Mesodermal cell (in vitro differentiated cells): ENCODE measurements at regions not wholly inside any gene's neighbourhood (a gene's known extent, or its start where the extent isn't known, plus 50 kb on each side); places are given as distances from the start of the nearest gene placed in this dataset.
"Not testable (repeated sequence)": the region's sequence is repeated elsewhere in the genome, so short reads cannot be mapped to it uniquely, and the experiment has no call there.

ENCODE experiments used
- H3K27ac ChIP-seq: 2 replicates; pipeline ENCODE4 v1.7.0; 2013; ENCODE audit warnings: mild to moderate bottlenecking, low read depth, low read length, moderate library complexity; ENCODE audit not compliant: severe bottlenecking
- H3K36me3 ChIP-seq: 2 replicates; pipeline ENCODE4 v1.7.1; 2013; ENCODE audit warnings: mild to moderate bottlenecking, low read length, moderate library complexity; ENCODE audit not compliant: control insufficient read depth, insufficient read depth
- H3K4me1 ChIP-seq: one replicate; pipeline ENCODE4 v1.7.1; 2013; ENCODE audit warnings: mild to moderate bottlenecking, low read length; ENCODE audit not compliant: insufficient read depth, control insufficient read depth, poor library complexity, severe bottlenecking
- H3K4me3 ChIP-seq: 2 replicates; pipeline ENCODE4 v1.7.0; 2013; ENCODE audit warnings: low read length, control low read depth, mild to moderate bottlenecking; ENCODE audit not compliant: insufficient read depth, poor library complexity, severe bottlenecking; ENCODE audit errors: extremely low read depth
- H3K9me3 ChIP-seq: 2 replicates; pipeline ENCODE4 v1.7.1; 2013; ENCODE audit warnings: mild to moderate bottlenecking, low read length, moderate library complexity; ENCODE audit not compliant: control insufficient read depth
- WGBS, 2 experiments: methylation state at CpG; one replicate each; pipeline ENCODE4 v1.1.5; 2013; ENCODE audit warnings: missing lambda C conversion rate in 2 of 2; ENCODE audit not compliant: insufficient coverage in 2 of 2; 5-methylcytosine and 5-hydroxymethylcytosine counted together

- no peak overlapping the region for H3K27ac ChIP-seq
- no peak overlapping the region for H3K4me3 ChIP-seq
- no peaks in the 10 kb centered on the region for H3K36me3 ChIP-seq
- WGBS, 2 experiments = 78 to 100% methylated on average over 1 to 2 of the region's 3 CpGs
- H3K9me3 ChIP-seq = no peaks in the 10 kb centered on the region
- no peaks in the 10 kb centered on the region for H3K4me1 ChIP-seq
These were observed 647.5 kb downstream of the TYW1 start for GRCh38 chr7:67644151-67644550.

GRCh38 chr7:67652937-67653336 lies 656.3 kb downstream of the TYW1 start:
- no peaks in the 10 kb centered on the region for H3K4me1 ChIP-seq
- no peak overlapping the region for H3K27ac ChIP-seq
- no CpG with 5 or more reads among the region's 2 CpGs for WGBS, 2 experiments
- no peaks in the 10 kb centered on the region for H3K9me3 ChIP-seq
- no peak overlapping the region for H3K4me3 ChIP-seq
- H3K36me3 ChIP-seq = no peaks in the 10 kb centered on the region

GRCh38 chr7:67653856-67654454 lies 657.3 kb downstream of the TYW1 start:
- 83% methylated on average over 1 of the region's 3 CpGs; no CpG with 5 or more reads in 1 of the 2 experiments for WGBS, 2 experiments
- Histone ChIP-seq H3K27ac (no peak overlapping the region), H3K9me3 (no peaks in the 10 kb centered on the region), H3K4me1 (no peaks in the 10 kb centered on the region), H3K4me3 (no peak overlapping the region), H3K36me3 (no peaks in the 10 kb centered on the region)

- H3K9me3 ChIP-seq = no peaks in the 10 kb centered on the region
- WGBS, 2 experiments = 100% methylated on average over 1 of the region's 1 CpG; no CpG with 5 or more reads in 1 of the 2 experiments
- H3K4me3 ChIP-seq = no peak overlapping the region
- no peak overlapping the region for H3K27ac ChIP-seq
- H3K36me3 ChIP-seq = no peaks in the 10 kb centered on the region
- no peaks in the 10 kb centered on the region for H3K4me1 ChIP-seq
These were observed 658.0 kb downstream of the TYW1 start for GRCh38 chr7:67654642-67655041.

- Histone ChIP-seq H3K36me3 (no peaks in the 10 kb centered on the region), H3K9me3 (no peaks in the 10 kb centered on the region), H3K4me3 (no peak overlapping the region), H3K27ac (no peak overlapping the region), H3K4me1 (no peaks in the 10 kb centered on the region)
These were observed 658.5 kb downstream of the TYW1 start for GRCh38 chr7:67655168-67655567.

GRCh38 chr7:67659091-67659490 lies 662.5 kb downstream of the TYW1 start:
- H3K4me3 ChIP-seq = no peak overlapping the region
- peaks cover 9% of the 10 kb centered on the region for H3K9me3 ChIP-seq
- H3K27ac ChIP-seq = no peak overlapping the region
- H3K4me1 ChIP-seq = no peaks in the 10 kb centered on the region
- no peaks in the 10 kb centered on the region for H3K36me3 ChIP-seq

- Histone ChIP-seq H3K36me3 (no peaks in the 10 kb centered on the region), H3K4me3 (no peak overlapping the region), H3K27ac (no peak overlapping the region), H3K4me1 (no peaks in the 10 kb centered on the region), H3K9me3 (peaks cover 9% of the 10 kb centered on the region)
- WGBS, 2 experiments = 50 to 83% methylated on average over 1 of the region's 1 CpG
These were observed 666.2 kb downstream of the TYW1 start for GRCh38 chr7:67662804-67663203.

- no peaks in the 10 kb centered on the region for H3K4me1 ChIP-seq
- H3K4me3 ChIP-seq = no peak overlapping the region
- peaks cover 9% of the 10 kb centered on the region for H3K9me3 ChIP-seq
- no peak overlapping the region for H3K27ac ChIP-seq
- H3K36me3 ChIP-seq = no peaks in the 10 kb centered on the region
- 100% methylated on average over 1 of the region's 1 CpG; no CpG with 5 or more reads in 1 of the 2 experiments for WGBS, 2 experiments
These were observed 667.0 kb downstream of the TYW1 start for GRCh38 chr7:67663644-67664043.

GRCh38 chr7:67666359-67666758 lies 669.7 kb downstream of the TYW1 start:
- H3K4me3 ChIP-seq, H3K36me3 ChIP-seq, H3K27ac ChIP-seq, H3K4me1 ChIP-seq: not testable (repeated sequence)
- peaks cover 12% of the 10 kb centered on the region for H3K9me3 ChIP-seq
- 100% methylated on average over 2 of the region's 4 CpGs for WGBS, 2 experiments

GRCh38 chr7:67671006-67671548 lies 674.4 kb downstream of the TYW1 start:
- H3K4me1 ChIP-seq = no peaks in the 10 kb centered on the region
- H3K9me3 ChIP-seq = peaks cover 5% of the 10 kb centered on the region
- no peak overlapping the region for H3K4me3 ChIP-seq
- H3K36me3 ChIP-seq = no peaks in the 10 kb centered on the region
- H3K27ac ChIP-seq = no peak overlapping the region
- WGBS, 2 experiments = 50 to 60% methylated on average over 2 of the region's 4 CpGs

GRCh38 chr7:67673861-67674260 lies 677.2 kb downstream of the TYW1 start:
- no peak overlapping the region for H3K4me3 ChIP-seq
- H3K4me1 ChIP-seq = no peaks in the 10 kb centered on the region
- no peaks in the 10 kb centered on the region for H3K36me3 ChIP-seq
- WGBS, 2 experiments = 86 to 94% methylated on average over 1 to 3 of the region's 3 CpGs
- H3K9me3 ChIP-seq = peaks cover 4% of the 10 kb centered on the region
- no peak overlapping the region for H3K27ac ChIP-seq
